Activated naive CD4-positive, alpha-beta T cell treated with anti-CD3 and anti-CD28 coated beads, Interleukin-2, amount 50 U/mL, for 72 hours (primary cell): ENCODE measurements at regions not wholly inside any gene's neighbourhood (a gene's known extent, or its start where the extent isn't known, plus 50 kb on each side); places are given as distances from the start of the nearest gene placed in this dataset.
A peak's percentile ranks its signal among the peaks of the same experiment; 100 is the strongest.

ENCODE experiments used
- ATAC-seq, 2 donors: fragments of 150-1000 bp; cut with Tn5 transposase; 2 replicates each; pipeline ENCODE4 v1.10.0; 2021; ENCODE audit warnings: mild to moderate bottlenecking in 2 of 2, moderate library complexity in 2 of 2
- DNase-seq, 2 donors: peaks; one replicate each; pipeline ENCODE4 v3.0.0; 2021 to 2022; ENCODE audit warnings: low spot score in 2 of 2
- H3K27ac Mint-ChIP-seq, 2 donors: one replicate each; pipeline ENCODE4 v1.8.0; 2022; ENCODE audit warnings: mild to moderate bottlenecking in 2 of 2, mixed read lengths in 2 of 2
- H3K36me3 Mint-ChIP-seq, 2 donors: one replicate each; pipeline ENCODE4 v1.8.0; 2022; ENCODE audit warnings: mixed read lengths in 2 of 2
- H3K9me3 Mint-ChIP-seq, 2 donors: one replicate each; pipeline ENCODE4 v1.8.0; 2022; ENCODE audit warnings: mixed read lengths in 2 of 2

GRCh38 chr5:168153263-168153875, 138.1 kb upstream of the WWC1 start:
- ATAC-seq (no peak), DNase-seq (no peak)
- Mint-ChIP-seq H3K36me3 (no peaks in the 10 kb centered on the region), H3K9me3 (no peaks in the 10 kb centered on the region), H3K27ac (no peak overlapping the region)

GRCh38 chr5:168153876-168154270, 137.6 kb upstream of the WWC1 start:
- ATAC-seq: no peak
- no peak for DNase-seq
- no peak overlapping the region for H3K27ac Mint-ChIP-seq
- no peaks in the 10 kb centered on the region for H3K36me3 Mint-ChIP-seq
- H3K9me3 Mint-ChIP-seq: no peaks in the 10 kb centered on the region

- DNase-seq (no peak), ATAC-seq (no peak)
- Mint-ChIP-seq H3K36me3 (no peaks in the 10 kb centered on the region), H3K27ac (no peak overlapping the region), H3K9me3 (no peaks in the 10 kb centered on the region)
These were observed 135.9 kb upstream of the WWC1 start for GRCh38 chr5:168155585-168155984.

GRCh38 chr5:168156170-168156569, 135.3 kb upstream of the WWC1 start:
- Mint-ChIP-seq H3K9me3 (no peaks in the 10 kb centered on the region), H3K27ac (no peak overlapping the region), H3K36me3 (no peaks in the 10 kb centered on the region)
- DNase-seq: no peak
- ATAC-seq: no peak

GRCh38 chr5:168157141-168157540, 134.3 kb upstream of the WWC1 start:
- Mint-ChIP-seq H3K27ac (no peak overlapping the region), H3K9me3 (no peaks in the 10 kb centered on the region)
- ATAC-seq: no peak

GRCh38 chr5:168159425-168159824, 132.0 kb upstream of the WWC1 start:
- no peaks in the 10 kb centered on the region for H3K36me3 Mint-ChIP-seq
- ATAC-seq (no peak), DNase-seq (no peak)
- H3K9me3 Mint-ChIP-seq: no peaks in the 10 kb centered on the region
- no peak overlapping the region for H3K27ac Mint-ChIP-seq

More at GRCh38 chr5:168157141-168157540, 134.3 kb upstream of the WWC1 start:
- no peak for DNase-seq
- H3K36me3 Mint-ChIP-seq: no peaks in the 10 kb centered on the region

- ATAC-seq: no peak
- H3K9me3 Mint-ChIP-seq: no peaks in the 10 kb centered on the region
- no peak overlapping the region for H3K27ac Mint-ChIP-seq
- DNase-seq: no peak
- H3K36me3 Mint-ChIP-seq: no peaks in the 10 kb centered on the region
These were observed 129.0 kb upstream of the WWC1 start for GRCh38 chr5:168162464-168162863.

- DNase-seq (no peak), ATAC-seq (no peak)
- Mint-ChIP-seq H3K27ac (no peak overlapping the region), H3K36me3 (no peaks in the 10 kb centered on the region), H3K9me3 (no peaks in the 10 kb centered on the region)
These were observed 127.5 kb upstream of the WWC1 start for GRCh38 chr5:168163966-168164365.

- H3K36me3 Mint-ChIP-seq: no peaks in the 10 kb centered on the region
These were observed 126.1 kb upstream of the WWC1 start for GRCh38 chr5:168165221-168165914.

GRCh38 chr5:168165977-168166376, 125.5 kb upstream of the WWC1 start:
- DNase-seq (no peak), ATAC-seq (no peak)
- Mint-ChIP-seq H3K9me3 (no peaks in the 10 kb centered on the region), H3K36me3 (no peaks in the 10 kb centered on the region), H3K27ac (no peak overlapping the region)

More at GRCh38 chr5:168165221-168165914, 126.1 kb upstream of the WWC1 start:
- ATAC-seq (no peak), DNase-seq (no peak)
- H3K27ac Mint-ChIP-seq: no peak overlapping the region
- H3K9me3 Mint-ChIP-seq: no peaks in the 10 kb centered on the region

GRCh38 chr5:168167338-168167737, 124.1 kb upstream of the WWC1 start:
- no peak overlapping the region for H3K27ac Mint-ChIP-seq
- ATAC-seq (no peak), DNase-seq (no peak)
- H3K9me3 Mint-ChIP-seq: no peaks in the 10 kb centered on the region
- H3K36me3 Mint-ChIP-seq: no peaks in the 10 kb centered on the region

- DNase-seq: no peak
- H3K9me3 Mint-ChIP-seq: no peaks in the 10 kb centered on the region
- no peak for ATAC-seq
- H3K36me3 Mint-ChIP-seq: no peaks in the 10 kb centered on the region
- H3K27ac Mint-ChIP-seq: no peak overlapping the region
These were observed 122.3 kb upstream of the WWC1 start for GRCh38 chr5:168168978-168169698.

GRCh38 chr5:168169791-168170190, 121.7 kb upstream of the WWC1 start:
- H3K36me3 Mint-ChIP-seq: no peaks in the 10 kb centered on the region
- no peak for ATAC-seq
- H3K9me3 Mint-ChIP-seq: no peaks in the 10 kb centered on the region
- no peak overlapping the region for H3K27ac Mint-ChIP-seq
- DNase-seq: no peak

- H3K27ac Mint-ChIP-seq: no peak overlapping the region
- no peaks in the 10 kb centered on the region for H3K9me3 Mint-ChIP-seq
- ATAC-seq: no peak
- H3K36me3 Mint-ChIP-seq: no peaks in the 10 kb centered on the region
- no peak for DNase-seq
These were observed 119.3 kb upstream of the WWC1 start for GRCh38 chr5:168171901-168172759.

- no peaks in the 10 kb centered on the region for H3K36me3 Mint-ChIP-seq
- DNase-seq (no peak), ATAC-seq (no peak)
- H3K9me3 Mint-ChIP-seq: no peaks in the 10 kb centered on the region
- H3K27ac Mint-ChIP-seq: no peak overlapping the region
These were observed 118.7 kb upstream of the WWC1 start for GRCh38 chr5:168172760-168173223.

- Mint-ChIP-seq H3K36me3 (no peaks in the 10 kb centered on the region), H3K27ac (no peak overlapping the region), H3K9me3 (no peaks in the 10 kb centered on the region)
- DNase-seq (peak in 1 of 2 donors; percentile 7), ATAC-seq (peak in 1 of 2 donors; percentile 77)
These were observed 117.1 kb upstream of the WWC1 start for GRCh38 chr5:168174376-168174775.

GRCh38 chr5:168176251-168176650, 115.2 kb upstream of the WWC1 start:
- Mint-ChIP-seq H3K36me3 (no peaks in the 10 kb centered on the region), H3K27ac (no peak overlapping the region), H3K9me3 (no peaks in the 10 kb centered on the region)
- DNase-seq (no peak), ATAC-seq (no peak)
